ENCODE measurements at regions not wholly inside any gene's neighbourhood (a gene's known extent, or its start where the extent isn't known, plus 50 kb on each side); places are given as distances from the start of the nearest gene placed in this dataset.

DNA sequence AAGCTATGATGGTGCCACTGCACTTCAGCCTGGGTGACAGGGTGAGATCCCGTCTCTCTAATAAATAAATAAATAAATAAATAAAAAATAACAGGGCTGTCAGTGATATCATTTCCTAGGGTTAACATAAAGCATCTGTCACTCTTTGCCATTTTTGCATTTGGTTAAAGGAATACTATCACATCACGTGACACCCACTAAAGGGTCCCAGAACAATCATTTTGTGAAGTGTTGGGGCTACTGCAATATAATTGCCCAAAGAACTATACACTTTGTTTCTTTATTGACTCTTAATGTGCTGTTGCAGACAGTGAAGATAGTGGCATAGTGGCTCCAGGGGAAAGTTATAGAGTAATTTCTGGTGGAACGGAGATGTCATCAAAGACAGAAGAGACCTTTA lies 176.5 kb upstream of the MMS22L start:
- Histone ChIP-seq H3K79me2 (ENCODE audit: control insufficient read depth, insufficient read depth, low read length) (no peaks in the 10 kb centered on the region), H3K4me1 (ENCODE audit: control insufficient read depth in 2 of 2, insufficient read depth in 2 of 2, low read length in 2 of 2) (no peaks in the 10 kb centered on the region), H3K4me2 (replicated peaks; ENCODE audit: low read depth, low read length, poor library complexity, severe bottlenecking) (no peak overlapping the region), H3K9me3 (ENCODE audit: control extremely low read depth in 1 of 3, control insufficient read depth in 2 of 3, insufficient read depth in 1 of 3, low read length in 2 of 3) (no peaks in the 10 kb centered on the region), H3K27ac (ENCODE audit: low read length in 2 of 2) (no peak overlapping the region), H4K20me1 (ENCODE audit: control insufficient read depth, insufficient read depth, low read length, poor library complexity, severe bottlenecking) (no peaks in the 10 kb centered on the region), H3K4me3 (ENCODE audit: control extremely low read depth in 1 of 5, extremely low read depth in 1 of 5, insufficient read depth in 1 of 5, low read depth in 2 of 5, low read length in 4 of 5) (no peak overlapping the region), H3K9ac (ENCODE audit: low read length) (no peak overlapping the region), H3K36me3 (replicated peaks in 1 of 2; ENCODE audit: control extremely low read depth in 1 of 2, control insufficient read depth in 1 of 2, extremely low read depth in 1 of 2, insufficient read depth in 2 of 2, low read length in 1 of 2) (no peaks in the 10 kb centered on the region), H3K27me3 (replicated peaks in 1 of 4; ENCODE audit: control extremely low read depth in 1 of 4, control insufficient read depth in 3 of 4, insufficient read depth in 4 of 4, low read length in 3 of 4) (no peaks in the 10 kb centered on the region), H2AFZ (ENCODE audit: insufficient read depth, low read depth, low read length, poor library complexity, severe bottlenecking) (no peak overlapping the region)
- POLR2A ChIA-PET = no interaction called here
- DNase-seq = no peak
- CTCF ChIA-PET = no interaction called here
- no peak overlapping the region for H3K4me3 Mint-ChIP-seq
- no peak overlapping the region for H3K27ac Mint-ChIP-seq
- no peaks in the 10 kb centered on the region for H3K9me3 Mint-ChIP-seq (ENCODE audit: insufficient read depth)
- ATAC-seq (ENCODE audit: low read depth) = no peak
- peaks cover 6% of the 10 kb centered on the region for H3K27me3 Mint-ChIP-seq
- 100% methylated on average over 1 of the region's 3 CpGs for WGBS (ENCODE audit: insufficient coverage)
- TF ChIP-seq, protein P1, sequence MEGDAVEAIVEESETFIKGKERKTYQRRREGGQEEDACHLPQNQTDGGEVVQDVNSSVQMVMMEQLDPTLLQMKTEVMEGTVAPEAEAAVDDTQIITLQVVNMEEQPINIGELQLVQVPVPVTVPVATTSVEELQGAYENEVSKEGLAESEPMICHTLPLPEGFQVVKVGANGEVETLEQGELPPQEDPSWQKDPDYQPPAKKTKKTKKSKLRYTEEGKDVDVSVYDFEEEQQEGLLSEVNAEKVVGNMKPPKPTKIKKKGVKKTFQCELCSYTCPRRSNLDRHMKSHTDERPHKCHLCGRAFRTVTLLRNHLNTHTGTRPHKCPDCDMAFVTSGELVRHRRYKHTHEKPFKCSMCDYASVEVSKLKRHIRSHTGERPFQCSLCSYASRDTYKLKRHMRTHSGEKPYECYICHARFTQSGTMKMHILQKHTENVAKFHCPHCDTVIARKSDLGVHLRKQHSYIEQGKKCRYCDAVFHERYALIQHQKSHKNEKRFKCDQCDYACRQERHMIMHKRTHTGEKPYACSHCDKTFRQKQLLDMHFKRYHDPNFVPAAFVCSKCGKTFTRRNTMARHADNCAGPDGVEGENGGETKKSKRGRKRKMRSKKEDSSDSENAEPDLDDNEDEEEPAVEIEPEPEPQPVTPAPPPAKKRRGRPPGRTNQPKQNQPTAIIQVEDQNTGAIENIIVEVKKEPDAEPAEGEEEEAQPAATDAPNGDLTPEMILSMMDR (IDR thresholded peaks at IDR 0.05) = no peak
- TF ChIP-seq EZH2 (IDR thresholded peaks at IDR 0.05; ENCODE audit: borderline replicate concordance, insufficient read depth, low read depth, low read length, poor library complexity, severe bottlenecking) = no peak
- no peaks in the 10 kb centered on the region for H3K4me1 Mint-ChIP-seq
- intact Hi-C loops (cut with micrococcal nuclease) = no loop called here

DNA sequence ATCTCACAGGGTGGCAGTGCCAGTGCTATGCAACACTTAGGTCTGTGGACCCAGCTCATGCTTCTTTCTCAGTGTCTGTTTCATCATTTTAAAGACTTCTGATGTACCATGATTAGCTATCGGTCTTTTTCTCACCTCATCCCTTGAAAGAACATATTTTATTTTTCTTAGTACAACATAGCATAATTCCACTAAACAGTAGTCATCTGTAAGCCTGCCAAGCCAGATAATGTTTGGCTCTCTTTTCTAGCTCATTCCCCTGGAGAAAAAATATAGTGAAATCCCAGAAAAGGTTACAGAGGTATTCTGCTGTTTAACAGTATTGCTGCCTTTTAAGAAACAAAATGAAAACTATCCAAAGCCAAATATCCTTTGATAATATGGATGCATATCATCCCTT lies 177.0 kb upstream of the MMS22L start:
- intact Hi-C loops (cut with micrococcal nuclease) = no loop called here
- Mint-ChIP-seq H3K4me3 (no peak overlapping the region), H3K9me3 (ENCODE audit: insufficient read depth) (no peaks in the 10 kb centered on the region), H3K27me3 (peaks cover 8% of the 10 kb centered on the region), H3K4me1 (no peaks in the 10 kb centered on the region), H3K27ac (no peak overlapping the region)
- Histone ChIP-seq H3K4me1 (ENCODE audit: control insufficient read depth in 2 of 2, insufficient read depth in 2 of 2, low read length in 2 of 2) (no peaks in the 10 kb centered on the region), H3K4me3 (ENCODE audit: control extremely low read depth in 1 of 5, extremely low read depth in 1 of 5, insufficient read depth in 1 of 5, low read depth in 2 of 5, low read length in 4 of 5) (no peak overlapping the region), H3K4me2 (replicated peaks; ENCODE audit: low read depth, low read length, poor library complexity, severe bottlenecking) (no peak overlapping the region), H3K27me3 (replicated peaks in 1 of 4; ENCODE audit: control extremely low read depth in 1 of 4, control insufficient read depth in 3 of 4, insufficient read depth in 4 of 4, low read length in 3 of 4) (no peaks in the 10 kb centered on the region), H4K20me1 (ENCODE audit: control insufficient read depth, insufficient read depth, low read length, poor library complexity, severe bottlenecking) (no peaks in the 10 kb centered on the region), H2AFZ (ENCODE audit: insufficient read depth, low read depth, low read length, poor library complexity, severe bottlenecking) (no peak overlapping the region), H3K27ac (ENCODE audit: low read length in 2 of 2) (no peak overlapping the region), H3K36me3 (replicated peaks in 1 of 2; ENCODE audit: control extremely low read depth in 1 of 2, control insufficient read depth in 1 of 2, extremely low read depth in 1 of 2, insufficient read depth in 2 of 2, low read length in 1 of 2) (no peaks in the 10 kb centered on the region), H3K9ac (ENCODE audit: low read length) (no peak overlapping the region), H3K79me2 (ENCODE audit: control insufficient read depth, insufficient read depth, low read length) (no peaks in the 10 kb centered on the region), H3K9me3 (ENCODE audit: control extremely low read depth in 1 of 3, control insufficient read depth in 2 of 3, insufficient read depth in 1 of 3, low read length in 2 of 3) (no peaks in the 10 kb centered on the region)
- ChIA-PET CTCF (no interaction called here), POLR2A (no interaction called here)
- ATAC-seq (ENCODE audit: low read depth) (no peak), DNase-seq (no peak)
- WGBS (ENCODE audit: insufficient coverage) = no CpG with 5 or more reads among the region's 1 CpG
- TF ChIP-seq EZH2 (IDR thresholded peaks at IDR 0.05; ENCODE audit: borderline replicate concordance, insufficient read depth, low read depth, low read length, poor library complexity, severe bottlenecking) = no peak
- TF ChIP-seq, protein P1 (IDR thresholded peaks at IDR 0.05) = no peak

Data from B cell (primary cell).